SK-N-SH (cell line): ENCODE measurements at regions not wholly inside any gene's neighbourhood (a gene's known extent, or its start where the extent isn't known, plus 50 kb on each side); places are given as distances from the start of the nearest gene placed in this dataset.

Experiments
- CTCF ChIA-PET: fragments of 300-600, 350-600 bp; formaldehyde crosslinking; extraction: SDS; loops from one replicate; lab custom pipeline; 2021; lab: Yijun Ruan, JAX
- POLR2A ChIA-PET: fragments of 350-600 bp; sonication (Branson Sonifier 250); formaldehyde crosslinking; extraction: SDS; loops from one replicate; lab custom pipeline; 2020; ENCODE audit warnings: antibody characterized with exemption, inconsistent platforms; lab: Yijun Ruan, JAX
- DNase-seq: peaks from one replicate; pipeline ENCODE4 v3.0.0; 2012
- H2AFZ ChIP-seq: fragments of 200-600 bp; sonication (generic); 2 replicates; pipeline ENCODE4 v1.8.1; 2016; ENCODE audit warnings: antibody characterized with exemption, mild to moderate bottlenecking, low read depth
- H3F3A ChIP-seq: fragments of 200-600 bp; sonication (generic); replicated peaks from 2 replicates; pipeline ENCODE3; 2016; ENCODE audit warnings: antibody characterized with exemption, mild to moderate bottlenecking; ENCODE audit not compliant: insufficient read depth
- H3K27ac ChIP-seq, 2 experiments: fragments of 200-500 bp in 1 of 2; fragments of 200-600 bp in 1 of 2; sonication (Bioruptor generic) in 1 of 2; sonication (generic), shearing (Covaris generic) in 1 of 2; 2 replicates each; pipeline versions ENCODE4 v1.5.1 to v1.6.1; 2014 to 2016; ENCODE audit warnings: low read depth in 2 of 2, inconsistent platforms in 1 of 2, low read length in 1 of 2, mild to moderate bottlenecking in 1 of 2, mixed read lengths in 1 of 2
- H3K27me3 ChIP-seq: fragments of 200-600 bp; sonication (generic), shearing (Covaris generic); 2 replicates; pipeline ENCODE4 v1.6.1; 2016; ENCODE audit warnings: mixed run types; ENCODE audit not compliant: insufficient read depth
- H3K36me3 ChIP-seq, 2 experiments: fragments of 200-500 bp in 1 of 2; fragments of 200-600 bp in 1 of 2; sonication (Bioruptor generic) in 1 of 2; sonication (generic) in 1 of 2; replicated peaks in 1 of 2; 2 replicates each; pipeline versions ENCODE3 to v1.5.1; 2014 to 2016; ENCODE audit warnings: low read length in 1 of 2, mild to moderate bottlenecking in 1 of 2; ENCODE audit not compliant: insufficient read depth in 2 of 2, control insufficient read depth in 1 of 2
- H3K4me1 ChIP-seq, 2 experiments: fragments of 200-500 bp in 1 of 2; fragments of 200-600 bp in 1 of 2; sonication (Bioruptor generic) in 1 of 2; sonication (generic), shearing (Covaris generic) in 1 of 2; 2 replicates each; pipeline versions ENCODE4 v1.5.1 to v1.6.1; 2014 to 2016; ENCODE audit warnings: low read depth in 1 of 2, low read length in 1 of 2, mixed run types in 1 of 2; ENCODE audit not compliant: insufficient read depth in 2 of 2, control insufficient read depth in 1 of 2
- H3K4me2 ChIP-seq: fragments of 200-600 bp; sonication (generic), shearing (Covaris generic); 2 replicates; pipeline ENCODE4 v1.6.1; 2017; ENCODE audit warnings: mixed run types
- H3K4me3 ChIP-seq, 2 experiments: fragments of 200-500 bp in 1 of 2; fragments of 200-600 bp in 1 of 2; sonication (Bioruptor generic) in 1 of 2; sonication (generic), shearing (Covaris generic) in 1 of 2; 2 replicates each; pipeline versions ENCODE4 v1.5.1 to v1.8.1; 2014 to 2016; ENCODE audit warnings: low read depth in 2 of 2, inconsistent platforms in 1 of 2, low read length in 1 of 2, mild to moderate bottlenecking in 1 of 2, mixed read lengths in 1 of 2, moderate library complexity in 1 of 2
- H3K79me2 ChIP-seq: fragments of 200-600 bp; sonication (generic); 2 replicates; pipeline ENCODE4 v1.8.1; 2017; ENCODE audit warnings: mild to moderate bottlenecking; ENCODE audit not compliant: insufficient read depth
- H3K9ac ChIP-seq: fragments of 200-600 bp; sonication (generic); 2 replicates; pipeline ENCODE4 v1.6.1; 2017; ENCODE audit warnings: mixed run types
- H3K9me2 ChIP-seq: fragments of 200-600 bp; sonication (generic); 2 replicates; pipeline ENCODE4 v1.6.1; 2017; ENCODE audit warnings: mixed run types
- H3K9me3 ChIP-seq: fragments of 200-600 bp; sonication (generic); 2 replicates; pipeline ENCODE4 v1.6.1; 2017; ENCODE audit warnings: mixed run types, mild to moderate bottlenecking, moderate library complexity
- H4K20me1 ChIP-seq: fragments of 200-600 bp; sonication (generic); 2 replicates; pipeline ENCODE4 v1.6.1; 2017; ENCODE audit warnings: mild to moderate bottlenecking, mixed run types; ENCODE audit not compliant: insufficient read depth
- EP300 ChIP-seq, 2 experiments: IDR thresholded peaks; 2 replicates each; pipeline versions ENCODE4 v1.4.0 to v1.6.1; 2012; ENCODE audit warnings: borderline replicate concordance in 1 of 2, low read depth in 1 of 2, low read length in 1 of 2
- FOXJ3 ChIP-seq: sonication (generic); formaldehyde crosslinking; IDR thresholded peaks from 2 replicates; pipeline ENCODE4 v1.5.1; 2020; ENCODE audit warnings: mild to moderate bottlenecking, missing genetic modification reagents
- FOXM1 ChIP-seq: IDR thresholded peaks from 2 replicates; pipeline ENCODE4 v1.4.0; 2012; ENCODE audit warnings: low read depth, mild to moderate bottlenecking
- GABPA ChIP-seq: IDR thresholded peaks from 2 replicates; pipeline ENCODE4 v1.4.0; 2012; ENCODE audit warnings: low read depth, mild to moderate bottlenecking
- GATA2 ChIP-seq: sonication (generic); formaldehyde crosslinking; IDR thresholded peaks from 2 replicates; pipeline ENCODE4 v1.5.0; 2020; ENCODE audit warnings: mild to moderate bottlenecking, missing genetic modification reagents
- JUND ChIP-seq: IDR thresholded peaks from 2 replicates; pipeline ENCODE4 v1.4.0; 2012
- MAX ChIP-seq: IDR thresholded peaks from 2 replicates; pipeline ENCODE4 v1.4.0; 2012; ENCODE audit warnings: low read depth
- MEF2A ChIP-seq: IDR thresholded peaks from 2 replicates; pipeline ENCODE4 v1.4.0; 2012; ENCODE audit warnings: low read depth, borderline replicate concordance
- MXI1 ChIP-seq: IDR thresholded peaks from 2 replicates; pipeline ENCODE4 v1.6.1; 2012; ENCODE audit warnings: mild to moderate bottlenecking, low read depth, low read length, improper control_type of control experiment
- NFIC ChIP-seq: IDR thresholded peaks from 2 replicates; pipeline ENCODE4 v1.4.0; 2012; ENCODE audit warnings: borderline replicate concordance
- NRF1 ChIP-seq: IDR thresholded peaks from 2 replicates; pipeline ENCODE4 v1.6.1; 2012; ENCODE audit warnings: low read depth, mild to moderate bottlenecking, low read length
- REST ChIP-seq: IDR thresholded peaks from 2 replicates; pipeline ENCODE4 v1.6.1; 2012; ENCODE audit warnings: mild to moderate bottlenecking, low read depth, low read length, moderate library complexity
- RFX5 ChIP-seq: IDR thresholded peaks from 2 replicates; pipeline ENCODE4 v1.6.1; 2012; ENCODE audit warnings: mild to moderate bottlenecking, improper control_type of control experiment, low read length
- RXRA ChIP-seq: IDR thresholded peaks from 2 replicates; pipeline ENCODE4 v1.4.0; 2012; ENCODE audit warnings: low read depth, mild to moderate bottlenecking, borderline replicate concordance
- TAF1 ChIP-seq: IDR thresholded peaks from 2 replicates; pipeline ENCODE4 v1.6.1; 2012; ENCODE audit warnings: low read depth, mild to moderate bottlenecking, low read length, moderate library complexity, borderline replicate concordance
- USF1 ChIP-seq: IDR thresholded peaks from 2 replicates; pipeline ENCODE4 v1.4.0; 2012; ENCODE audit warnings: low read depth, borderline replicate concordance
- USF2 ChIP-seq: fragments of 150-350 bp; IDR thresholded peaks from 2 replicates; pipeline ENCODE4 v1.6.1; 2017; ENCODE audit warnings: antibody characterized with exemption, low read length, low read depth, borderline replicate concordance
- WGBS: methylation state at CpG from one replicate; pipeline ENCODE4 v1.1.6; 2017; ENCODE audit warnings: low lambda C conversion rate; 5-methylcytosine and 5-hydroxymethylcytosine counted together

- Histone ChIP-seq H2AFZ (no peak overlapping the region), H3K9me2 (no peaks in the 10 kb centered on the region), H3K36me3 (no peaks in the 10 kb centered on the region), H3K4me1 (no peaks in the 10 kb centered on the region), H3K79me2 (no peaks in the 10 kb centered on the region), H3K4me2 (no peak overlapping the region), H3K9ac (no peak overlapping the region), H3F3A (no peaks in the 10 kb centered on the region), H3K4me3 (no peak overlapping the region), H4K20me1 (no peaks in the 10 kb centered on the region), H3K9me3 (no peaks in the 10 kb centered on the region), H3K27ac (no peak overlapping the region), H3K27me3 (no peaks in the 10 kb centered on the region)
- no peak for DNase-seq
- CTCF ChIA-PET: no interaction called here
- WGBS: 36% methylated on average over 1 of the region's 1 CpG
- no peak for TF ChIP-seq USF2
- TF ChIP-seq RXRA: no peak
- TF ChIP-seq USF1: no peak
- no peak for TF ChIP-seq MAX
- no peak for TF ChIP-seq GABPA
- no peak for TF ChIP-seq MXI1
- TF ChIP-seq MEF2A: no peak
- no peak for TF ChIP-seq EP300 (IDR thresholded peaks at IDR 0.05; ENCODE audit: borderline replicate concordance in 1 of 2, low read depth in 1 of 2, low read length in 1 of 2)
- TF ChIP-seq NRF1: no peak
- TF ChIP-seq TAF1: no peak
- no peak for TF ChIP-seq RFX5
- TF ChIP-seq FOXJ3: no peak
- POLR2A ChIA-PET: no interaction called here
Measured at GRCh38 chr5:166991601-166992000, 1299.8 kb upstream of the WWC1 start.

GRCh38 chr5:166992108-166992507 lies 1299.3 kb upstream of the WWC1 start:
- no peaks in the 10 kb centered on the region for H4K20me1 ChIP-seq
- no peaks in the 10 kb centered on the region for H3K9me3 ChIP-seq
- H3K36me3 ChIP-seq: no peaks in the 10 kb centered on the region
- POLR2A ChIA-PET: no interaction called here
- H3K4me3 ChIP-seq: no peak overlapping the region
- no peaks in the 10 kb centered on the region for H3K4me1 ChIP-seq
- H3K9ac ChIP-seq: no peak overlapping the region
- no peak overlapping the region for H2AFZ ChIP-seq
- no peak overlapping the region for H3K4me2 ChIP-seq
- H3K79me2 ChIP-seq: no peaks in the 10 kb centered on the region
- no peak overlapping the region for H3K27ac ChIP-seq
- no peak for TF ChIP-seq GABPA
- no peak for TF ChIP-seq NFIC
- TF ChIP-seq JUND: no peak
- TF ChIP-seq FOXM1: no peak
- no peak for TF ChIP-seq GATA2
- no peak for TF ChIP-seq REST
- H3K9me2 ChIP-seq: no peaks in the 10 kb centered on the region
- H3K27me3 ChIP-seq: no peaks in the 10 kb centered on the region
- H3F3A ChIP-seq: no peaks in the 10 kb centered on the region
- 64% methylated on average over 2 of the region's 2 CpGs for WGBS
- no peak for DNase-seq
- CTCF ChIA-PET: no interaction called here
